GM13977 (cell line): ENCODE measurements at regions not wholly inside any gene's neighbourhood (a gene's known extent, or its start where the extent isn't known, plus 50 kb on each side); places are given as distances from the start of the nearest gene placed in this dataset.

ENCODE experiments used
- DNase-seq: peaks from one replicate; pipeline ENCODE4 v3.0.0; 2012; ENCODE audit warnings: low spot score
- CTCF ChIP-seq: IDR thresholded peaks from 2 replicates; pipeline ENCODE4 v1.5.1; 2012; ENCODE audit warnings: mild to moderate bottlenecking, control low read depth; ENCODE audit not compliant: insufficient read depth; ENCODE audit errors: extremely low read depth, missing control alignments
- in situ Hi-C: fragments of 300-500 bp; cut with MboI; formaldehyde crosslinking; loops from one replicate; pipeline ENCODE4 v1.12.0; 2022; ENCODE audit warnings: low sequenced_read_pairs, low pct_unique_long_range_greater_than_20kb, mixed read lengths, inconsistent platforms; ENCODE audit not compliant: unreplicated experiment

- DNase-seq: no peak
- no peak for TF ChIP-seq CTCF
- in situ Hi-C loops: loop anchor here (25.0 kb wide), 1 partner anchor 1426 kb away; no protein-coding TSS in a partner anchor
Measured at GRCh38 chr10:3235996-3236510, 63.5 kb upstream of the PITRM1 start.

GRCh38 chr10:3235395-3235794, 62.8 kb upstream of the PITRM1 start:
- DNase-seq: no peak
- TF ChIP-seq CTCF: no peak
- in situ Hi-C loops: loop anchor here (25.0 kb wide), 1 partner anchor 1427 kb away; no protein-coding TSS in a partner anchor

GRCh38 chr10:3233486-3233990, 61.0 kb upstream of the PITRM1 start:
- no peak for DNase-seq
- TF ChIP-seq CTCF: no peak
- in situ Hi-C loops: loop anchor here (25.0 kb wide), 1 partner anchor 1429 kb away; no protein-coding TSS in a partner anchor

GRCh38 chr10:3231951-3232730, 59.6 kb upstream of the PITRM1 start:
- in situ Hi-C loops: loop anchor here (25.0 kb wide), 1 partner anchor 1430 kb away; no protein-coding TSS in a partner anchor
- DNase-seq: no peak
- no peak for TF ChIP-seq CTCF

- in situ Hi-C loops: loop anchor here (25.0 kb wide), 1 partner anchor 1432 kb away; no protein-coding TSS in a partner anchor
- DNase-seq: no peak
- no peak for TF ChIP-seq CTCF
Measured at GRCh38 chr10:3229815-3230214, 57.2 kb upstream of the PITRM1 start.

- in situ Hi-C loops: loop anchor here (25.0 kb wide), 1 partner anchor 1434 kb away; no protein-coding TSS in a partner anchor
- DNase-seq: no peak
- TF ChIP-seq CTCF: no peak
Measured at GRCh38 chr10:3228629-3228945, 56.0 kb upstream of the PITRM1 start.
